ENCODE measurements at regions not wholly inside any gene's neighbourhood (a gene's known extent, or its start where the extent isn't known, plus 50 kb on each side); places are given as distances from the start of the nearest gene placed in this dataset.
A peak's percentile ranks its signal among the peaks of the same experiment; 100 is the strongest.

- peak; percentile 14 for DNase-seq (ENCODE audit: low read depth)
- no peak overlapping the region for H3K4me3 ChIP-seq (ENCODE audit: low read depth, low read length)
Observed at GRCh38 chr4:158313566-158313965, 103.3 kb downstream of the TMEM144 start.

GRCh38 chr4:158314756-158315487 is 104.6 kb downstream of the TMEM144 start:
- no peak overlapping the region for H3K4me3 ChIP-seq (ENCODE audit: low read depth, low read length)

More at GRCh38 chr4:158313566-158313965, 103.3 kb downstream of the TMEM144 start:
- no peak for TF ChIP-seq CTCF (IDR thresholded peaks at IDR 0.05; ENCODE audit: insufficient read depth, low read length)

GRCh38 chr4:158315706-158316105 is 105.4 kb downstream of the TMEM144 start:
- H3K4me3 ChIP-seq (ENCODE audit: low read depth, low read length), result no peak overlapping the region

More at GRCh38 chr4:158314756-158315487, 104.6 kb downstream of the TMEM144 start:
- no peak for TF ChIP-seq CTCF (IDR thresholded peaks at IDR 0.05; ENCODE audit: insufficient read depth, low read length)
- DNase-seq (ENCODE audit: low read depth), result peak; percentile 99

GRCh38 chr4:158316264-158316663 is 106.0 kb downstream of the TMEM144 start:
- TF ChIP-seq CTCF (IDR thresholded peaks at IDR 0.05; ENCODE audit: insufficient read depth, low read length), result no peak
- peak; percentile 64 for DNase-seq (ENCODE audit: low read depth)
- no peak overlapping the region for H3K4me3 ChIP-seq (ENCODE audit: low read depth, low read length)

More at GRCh38 chr4:158315706-158316105, 105.4 kb downstream of the TMEM144 start:
- no peak for TF ChIP-seq CTCF (IDR thresholded peaks at IDR 0.05; ENCODE audit: insufficient read depth, low read length)
- DNase-seq (ENCODE audit: low read depth), result peak; percentile 92

- no peak for TF ChIP-seq CTCF (IDR thresholded peaks at IDR 0.05; ENCODE audit: insufficient read depth, low read length)
- no peak for DNase-seq (ENCODE audit: low read depth)
- no peak overlapping the region for H3K4me3 ChIP-seq (ENCODE audit: low read depth, low read length)
Observed at GRCh38 chr4:158319880-158320279, 109.6 kb downstream of the TMEM144 start.

- no peak overlapping the region for H3K4me3 ChIP-seq (ENCODE audit: low read depth, low read length)
- DNase-seq (ENCODE audit: low read depth), result no peak
- TF ChIP-seq CTCF (IDR thresholded peaks at IDR 0.05; ENCODE audit: insufficient read depth, low read length), result no peak
Observed at GRCh38 chr4:158322109-158322508, 111.8 kb downstream of the TMEM144 start.
